Activated CD4-positive, alpha-beta T cell treated with anti-CD3 and anti-CD28 coated beads for 36 hours (primary cell): ENCODE measurements at regions not wholly inside any gene's neighbourhood (a gene's known extent, or its start where the extent isn't known, plus 50 kb on each side); places are given as distances from the start of the nearest gene placed in this dataset.

Experiments used
- ATAC-seq: fragments of 200-7000 bp; cut with Tn5 transposase; one replicate; pipeline ENCODE4 v1.10.0; 2021; ENCODE audit warnings: mild to moderate bottlenecking, moderate library complexity
- CTCF ChIA-PET: fragments of 350-600 bp; sonication (Branson Sonifier 250); formaldehyde crosslinking; loops from one replicate; lab custom pipeline; 2021; ENCODE audit warnings: antibody characterized with exemption; lab: Charles Lee
- POLR2A ChIA-PET: fragments of 350-600 bp; sonication (Branson Sonifier 250); formaldehyde crosslinking; loops from one replicate; lab custom pipeline; 2021; ENCODE audit warnings: antibody characterized with exemption, inconsistent platforms; lab: Charles Lee
- DNase-seq: peaks from one replicate; pipeline ENCODE4 v3.0.0-alpha.2; 2020
- H3K27ac Mint-ChIP-seq: one replicate; pipeline ENCODE4 v1.8.0; 2021; ENCODE audit warnings: mixed read lengths
- H3K27me3 Mint-ChIP-seq: one replicate; pipeline ENCODE4 v1.8.0; 2021; ENCODE audit warnings: mixed read lengths
- H3K36me3 Mint-ChIP-seq: one replicate; pipeline ENCODE4 v1.8.0; 2021; ENCODE audit warnings: low read depth, mixed read lengths
- H3K4me1 Mint-ChIP-seq: one replicate; pipeline ENCODE4 v1.8.0; 2021; ENCODE audit warnings: mixed read lengths
- H3K4me3 Mint-ChIP-seq: one replicate; pipeline ENCODE4 v1.8.0; 2021; ENCODE audit warnings: mild to moderate bottlenecking, moderate library complexity, mixed read lengths
- H3K9me3 Mint-ChIP-seq: one replicate; pipeline ENCODE4 v1.8.0; 2021; ENCODE audit warnings: low read depth, mixed read lengths
- intact Hi-C, 2 experiments: fragments of 100-400 bp; cut with DNase I in 1 of 2; cut with micrococcal nuclease in 1 of 2; formaldehyde crosslinking; loops; one replicate each; pipeline versions ENCODE4 v1.14.2 to v1.15.1; 2022 to 2024; cut with DNase I, micrococcal nuclease

- intact Hi-C loops, result loop anchor here in 1 of 2 experiments (10.0 kb wide), 1 partner anchor 1028 kb away; no protein-coding TSS in a partner anchor
- Mint-ChIP-seq H3K9me3 (no peaks in the 10 kb centered on the region), H3K4me1 (no peaks in the 10 kb centered on the region)
These were observed 70.7 kb upstream of the TAPT1 start for GRCh38 chr4:16297003-16297402.

GRCh38 chr4:16294455-16294854, 68.2 kb upstream of the TAPT1 start:
- ATAC-seq (no peak), DNase-seq (no peak)
- ChIA-PET POLR2A (no interaction called here), CTCF (no interaction called here)
- peaks cover 9% of the 10 kb centered on the region for H3K27me3 Mint-ChIP-seq
- intact Hi-C loops, result loop anchor here in 1 of 2 experiments (10.0 kb wide), 1 partner anchor 1030 kb away; no protein-coding TSS in a partner anchor
- H3K9me3 Mint-ChIP-seq, result no peaks in the 10 kb centered on the region
- no peaks in the 10 kb centered on the region for H3K36me3 Mint-ChIP-seq
- H3K4me3 Mint-ChIP-seq, result no peak overlapping the region
- H3K4me1 Mint-ChIP-seq, result peaks cover 4% of the 10 kb centered on the region
- no peak overlapping the region for H3K27ac Mint-ChIP-seq

More at GRCh38 chr4:16297003-16297402, 70.7 kb upstream of the TAPT1 start:
- Mint-ChIP-seq H3K27ac (no peak overlapping the region), H3K36me3 (no peaks in the 10 kb centered on the region), H3K27me3 (peaks cover 10% of the 10 kb centered on the region), H3K4me3 (no peak overlapping the region)
- ATAC-seq (no peak), DNase-seq (no peak)
- CTCF ChIA-PET, result interaction anchor here (1.9 kb wide), 1 partner anchor 9 kb away, joined by 6 read pairs; no protein-coding TSS in a partner anchor
- POLR2A ChIA-PET, result no interaction called here

GRCh38 chr4:16293210-16293838, 67.1 kb upstream of the TAPT1 start:
- H3K27me3 Mint-ChIP-seq, result peaks cover 12% of the 10 kb centered on the region
- no peaks in the 10 kb centered on the region for H3K9me3 Mint-ChIP-seq
- no peaks in the 10 kb centered on the region for H3K36me3 Mint-ChIP-seq
- intact Hi-C loops, result loop anchor here in 1 of 2 experiments (10.0 kb wide), 1 partner anchor 1031 kb away; no protein-coding TSS in a partner anchor
- ChIA-PET CTCF (interaction anchor here (1.4 kb wide), 1 partner anchor 9 kb away, joined by 3 read pairs; no protein-coding TSS in a partner anchor), POLR2A (no interaction called here)
- H3K4me3 Mint-ChIP-seq, result no peak overlapping the region
- peaks cover 4% of the 10 kb centered on the region for H3K4me1 Mint-ChIP-seq
- DNase-seq (no peak), ATAC-seq (no peak)
- H3K27ac Mint-ChIP-seq, result no peak overlapping the region

GRCh38 chr4:16292585-16292984, 66.3 kb upstream of the TAPT1 start:
- Mint-ChIP-seq H3K27ac (no peak overlapping the region), H3K4me1 (peaks cover 4% of the 10 kb centered on the region), H3K4me3 (no peak overlapping the region), H3K27me3 (peaks cover 11% of the 10 kb centered on the region), H3K36me3 (no peaks in the 10 kb centered on the region), H3K9me3 (no peaks in the 10 kb centered on the region)
- POLR2A ChIA-PET, result no interaction called here
- DNase-seq (no peak), ATAC-seq (no peak)
- CTCF ChIA-PET, result interaction anchor here (1.4 to 1.5 kb wide), 2 partner anchors 8 to 151 kb away, joined by 3 to 9 read pairs; no protein-coding TSS in a partner anchor
- intact Hi-C loops, result loop anchor here in 1 of 2 experiments (10.0 kb wide), 1 partner anchor 1032 kb away; no protein-coding TSS in a partner anchor

GRCh38 chr4:16290681-16291420, 64.6 kb upstream of the TAPT1 start:
- POLR2A ChIA-PET, result no interaction called here
- no peak for ATAC-seq
- no peaks in the 10 kb centered on the region for H3K9me3 Mint-ChIP-seq

GRCh38 chr4:16289897-16290554, 63.8 kb upstream of the TAPT1 start:
- CTCF ChIA-PET, result interaction anchor here (0.8 to 1.8 kb wide), 5 partner anchors 11 to 190 kb away, joined by 3 to 7 read pairs (median 5); no protein-coding TSS in a partner anchor
- intact Hi-C loops, result loop anchor here (1.0 to 10.0 kb wide), 7 partner anchors 153 to 1182 kb away; no protein-coding TSS in a partner anchor
- Mint-ChIP-seq H3K27me3 (peaks cover 9% of the 10 kb centered on the region), H3K27ac (no peak overlapping the region), H3K4me1 (peaks cover 4% of the 10 kb centered on the region), H3K4me3 (no peak overlapping the region), H3K36me3 (no peaks in the 10 kb centered on the region), H3K9me3 (no peaks in the 10 kb centered on the region)
- no peak for DNase-seq
- no peak for ATAC-seq
- POLR2A ChIA-PET, result no interaction called here

More at GRCh38 chr4:16290681-16291420, 64.6 kb upstream of the TAPT1 start:
- H3K27ac Mint-ChIP-seq, result no peak overlapping the region
- no peak for DNase-seq
- H3K36me3 Mint-ChIP-seq, result no peaks in the 10 kb centered on the region
- H3K4me1 Mint-ChIP-seq, result peaks cover 4% of the 10 kb centered on the region
- H3K4me3 Mint-ChIP-seq, result no peak overlapping the region
- CTCF ChIA-PET, result interaction anchor here (0.7 to 1.8 kb wide), 11 partner anchors 11 to 1157 kb away, joined by 3 to 9 read pairs (median 4); no protein-coding TSS in a partner anchor
- intact Hi-C loops, result loop anchor here (1.0 to 10.0 kb wide), 7 partner anchors 152 to 1181 kb away; no protein-coding TSS in a partner anchor
- peaks cover 7% of the 10 kb centered on the region for H3K27me3 Mint-ChIP-seq

GRCh38 chr4:16284050-16284449, 57.8 kb upstream of the TAPT1 start:
- DNase-seq (no peak), ATAC-seq (no peak)
- intact Hi-C loops, result no loop called here
- ChIA-PET CTCF (interaction anchor here (1.0 kb wide), 1 partner anchor 9 kb away, joined by 3 read pairs; no protein-coding TSS in a partner anchor), POLR2A (no interaction called here)
- Mint-ChIP-seq H3K27ac (no peak overlapping the region), H3K4me1 (no peaks in the 10 kb centered on the region), H3K4me3 (no peak overlapping the region), H3K9me3 (peaks cover 12% of the 10 kb centered on the region), H3K27me3 (peaks cover 4% of the 10 kb centered on the region), H3K36me3 (peaks cover 3% of the 10 kb centered on the region)

- Mint-ChIP-seq H3K4me1 (no peaks in the 10 kb centered on the region), H3K36me3 (no peaks in the 10 kb centered on the region), H3K9me3 (peaks cover 10% of the 10 kb centered on the region), H3K27me3 (peaks cover 1% of the 10 kb centered on the region), H3K27ac (no peak overlapping the region), H3K4me3 (no peak overlapping the region)
- ChIA-PET CTCF (interaction anchor here (0.6 to 1.5 kb wide), 4 partner anchors 9 to 115 kb away, joined by 3 to 6 read pairs (median 4); no protein-coding TSS in a partner anchor), POLR2A (no interaction called here)
- intact Hi-C loops, result no loop called here
- DNase-seq (no peak), ATAC-seq (no peak)
These were observed 51.9 kb upstream of the TAPT1 start for GRCh38 chr4:16278178-16278577.
